BLaER1 (cell line): ENCODE measurements at regions not wholly inside any gene's neighbourhood (a gene's known extent, or its start where the extent isn't known, plus 50 kb on each side); places are given as distances from the start of the nearest gene placed in this dataset.
"Not testable (repeated sequence)": the region's sequence is repeated elsewhere in the genome, so short reads cannot be mapped to it uniquely, and the experiment has no call there.

Experiments
- H3K27ac ChIP-seq: shearing (Covaris generic); formaldehyde crosslinking; 2 replicates; pipeline ENCODE4 v1.8.1; 2022
- H3K27me3 ChIP-seq: shearing (Covaris generic); formaldehyde crosslinking; 2 replicates; pipeline ENCODE4 v1.8.1; 2022
- H3K36me3 ChIP-seq: shearing (Covaris generic); formaldehyde crosslinking; 2 replicates; pipeline ENCODE4 v1.8.1; 2022
- H3K4me1 ChIP-seq: shearing (Covaris generic); formaldehyde crosslinking; 2 replicates; pipeline ENCODE4 v1.8.1; 2022
- H3K4me2 ChIP-seq: shearing (Covaris generic); formaldehyde crosslinking; 2 replicates; pipeline ENCODE4 v1.8.1; 2022
- H3K4me3 ChIP-seq: shearing (Covaris generic); formaldehyde crosslinking; 2 replicates; pipeline ENCODE4 v1.8.1; 2022
- H3K9ac ChIP-seq: shearing (Covaris generic); formaldehyde crosslinking; 2 replicates; pipeline ENCODE4 v1.8.1; 2022
- H3K9me3 ChIP-seq: shearing (Covaris generic); formaldehyde crosslinking; 2 replicates; pipeline ENCODE4 v1.8.1; 2022
- H4K20me1 ChIP-seq: shearing (Covaris generic); formaldehyde crosslinking; 2 replicates; pipeline ENCODE4 v1.8.1; 2022
- Cebpa-rat ChIP-seq: shearing (Covaris generic); IDR thresholded peaks from 2 replicates; pipeline ENCODE4 v1.8.1; 2022

- no peaks in the 10 kb centered on the region for H3K27me3 ChIP-seq
- no peak for TF ChIP-seq Cebpa-rat
- no peak overlapping the region for H3K4me2 ChIP-seq
- no peak overlapping the region for H3K27ac ChIP-seq
- no peaks in the 10 kb centered on the region for H3K4me1 ChIP-seq
- no peaks in the 10 kb centered on the region for H3K9me3 ChIP-seq
- no peaks in the 10 kb centered on the region for H4K20me1 ChIP-seq
- no peak overlapping the region for H3K4me3 ChIP-seq
- no peaks in the 10 kb centered on the region for H3K36me3 ChIP-seq
- no peak overlapping the region for H3K9ac ChIP-seq
These were observed 311.2 kb upstream of the PRR16 start for GRCh38 chr5:120152931-120153330.

- Histone ChIP-seq H3K4me2 (no peak overlapping the region), H3K27me3 (no peaks in the 10 kb centered on the region), H3K4me1 (no peaks in the 10 kb centered on the region), H3K4me3 (no peak overlapping the region), H3K36me3 (no peaks in the 10 kb centered on the region), H3K9ac (no peak overlapping the region), H3K9me3 (no peaks in the 10 kb centered on the region), H4K20me1 (no peaks in the 10 kb centered on the region), H3K27ac (no peak overlapping the region)
- TF ChIP-seq Cebpa-rat = no peak
These were observed 310.5 kb upstream of the PRR16 start for GRCh38 chr5:120153551-120153950.

- Histone ChIP-seq H3K4me3 (no peak overlapping the region), H3K4me1 (no peaks in the 10 kb centered on the region), H3K4me2 (no peak overlapping the region), H3K27me3 (no peaks in the 10 kb centered on the region), H3K9ac (no peak overlapping the region), H3K36me3 (no peaks in the 10 kb centered on the region), H3K27ac (no peak overlapping the region), H3K9me3 (no peaks in the 10 kb centered on the region), H4K20me1 (no peaks in the 10 kb centered on the region)
- TF ChIP-seq Cebpa-rat = no peak
These were observed 308.2 kb upstream of the PRR16 start for GRCh38 chr5:120155873-120156272.

GRCh38 chr5:120158211-120158610 lies 305.9 kb upstream of the PRR16 start:
- TF ChIP-seq Cebpa-rat = no peak
- Histone ChIP-seq H3K4me3 (no peak overlapping the region), H3K27me3 (no peaks in the 10 kb centered on the region), H3K27ac (no peak overlapping the region), H3K9me3 (no peaks in the 10 kb centered on the region), H3K9ac (no peak overlapping the region), H3K36me3 (no peaks in the 10 kb centered on the region), H4K20me1 (no peaks in the 10 kb centered on the region), H3K4me1 (no peaks in the 10 kb centered on the region), H3K4me2 (no peak overlapping the region)

GRCh38 chr5:120159155-120159554 lies 304.9 kb upstream of the PRR16 start:
- Histone ChIP-seq H3K4me1 (no peaks in the 10 kb centered on the region), H3K9ac (no peak overlapping the region), H4K20me1 (no peaks in the 10 kb centered on the region), H3K36me3 (no peaks in the 10 kb centered on the region), H3K4me3 (no peak overlapping the region), H3K4me2 (no peak overlapping the region), H3K9me3 (no peaks in the 10 kb centered on the region), H3K27ac (no peak overlapping the region), H3K27me3 (no peaks in the 10 kb centered on the region)
- no peak for TF ChIP-seq Cebpa-rat

- Histone ChIP-seq H3K4me3 (no peak overlapping the region), H4K20me1 (no peaks in the 10 kb centered on the region), H3K27me3 (no peaks in the 10 kb centered on the region), H3K9me3 (no peaks in the 10 kb centered on the region), H3K27ac (no peak overlapping the region), H3K4me1 (no peaks in the 10 kb centered on the region), H3K4me2 (no peak overlapping the region), H3K36me3 (no peaks in the 10 kb centered on the region), H3K9ac (no peak overlapping the region)
- no peak for TF ChIP-seq Cebpa-rat
These were observed 303.8 kb upstream of the PRR16 start for GRCh38 chr5:120160124-120160895.

GRCh38 chr5:120162321-120162720 lies 301.8 kb upstream of the PRR16 start:
- Histone ChIP-seq H3K4me2 (no peak overlapping the region), H3K9me3 (no peaks in the 10 kb centered on the region), H3K4me1 (peaks cover 7% of the 10 kb centered on the region; the same call in 1 of the 2 replicates), H3K9ac (no peak overlapping the region), H3K27ac (no peak overlapping the region), H3K4me3 (no peak overlapping the region), H3K27me3 (no peaks in the 10 kb centered on the region), H4K20me1 (no peaks in the 10 kb centered on the region), H3K36me3 (no peaks in the 10 kb centered on the region)
- TF ChIP-seq Cebpa-rat = no peak

- H3K27ac ChIP-seq = no peak overlapping the region
- no peak overlapping the region for H3K4me2 ChIP-seq
- no peak overlapping the region for H3K9ac ChIP-seq
- no peak for TF ChIP-seq Cebpa-rat
- no peak overlapping the region for H3K4me3 ChIP-seq
- H3K4me1 ChIP-seq = peaks cover 7% of the 10 kb centered on the region; the same call in 1 of the 2 replicates
- no peaks in the 10 kb centered on the region for H3K9me3 ChIP-seq
- no peaks in the 10 kb centered on the region for H3K27me3 ChIP-seq
- no peaks in the 10 kb centered on the region for H3K36me3 ChIP-seq
- no peaks in the 10 kb centered on the region for H4K20me1 ChIP-seq
These were observed 300.1 kb upstream of the PRR16 start for GRCh38 chr5:120164037-120164436.

GRCh38 chr5:120164986-120165385 lies 299.1 kb upstream of the PRR16 start:
- no peak for TF ChIP-seq Cebpa-rat
- Histone ChIP-seq H3K4me2 (no peak overlapping the region), H3K9ac (no peak overlapping the region), H3K4me3 (no peak overlapping the region), H3K4me1 (peaks cover 7% of the 10 kb centered on the region; the same call in 1 of the 2 replicates), H3K27me3 (no peaks in the 10 kb centered on the region), H3K9me3 (no peaks in the 10 kb centered on the region), H3K36me3 (no peaks in the 10 kb centered on the region), H3K27ac (no peak overlapping the region), H4K20me1 (no peaks in the 10 kb centered on the region)

- Histone ChIP-seq H3K4me1 (no peaks in the 10 kb centered on the region), H3K4me2 (no peak overlapping the region), H4K20me1 (no peaks in the 10 kb centered on the region), H3K4me3 (no peak overlapping the region), H3K36me3 (no peaks in the 10 kb centered on the region), H3K9ac (no peak overlapping the region), H3K27me3 (no peaks in the 10 kb centered on the region), H3K9me3 (no peaks in the 10 kb centered on the region), H3K27ac (no peak overlapping the region)
- TF ChIP-seq Cebpa-rat = no peak
These were observed 291.0 kb upstream of the PRR16 start for GRCh38 chr5:120173125-120173524.

- Histone ChIP-seq H3K27me3 (no peaks in the 10 kb centered on the region), H3K9ac (no peak overlapping the region), H3K4me1 (no peaks in the 10 kb centered on the region)
These were observed 290.0 kb upstream of the PRR16 start for GRCh38 chr5:120174089-120174488.

GRCh38 chr5:120181238-120181637 lies 282.9 kb upstream of the PRR16 start:
- not testable (repeated sequence) for H3K27ac ChIP-seq, H3K4me2 ChIP-seq, H3K4me1 ChIP-seq, H3K9ac ChIP-seq, H3K27me3 ChIP-seq, H4K20me1 ChIP-seq, H3K9me3 ChIP-seq, H3K36me3 ChIP-seq, H3K4me3 ChIP-seq

More at GRCh38 chr5:120174089-120174488, 290.0 kb upstream of the PRR16 start:
- H4K20me1 ChIP-seq = no peaks in the 10 kb centered on the region
- no peak for TF ChIP-seq Cebpa-rat
- no peak overlapping the region for H3K27ac ChIP-seq
- H3K9me3 ChIP-seq = no peaks in the 10 kb centered on the region
- H3K4me3 ChIP-seq = no peak overlapping the region
- no peak overlapping the region for H3K4me2 ChIP-seq
- H3K36me3 ChIP-seq = no peaks in the 10 kb centered on the region

GRCh38 chr5:120194650-120195049 lies 269.4 kb upstream of the PRR16 start:
- H3K9ac ChIP-seq, H3K4me2 ChIP-seq, H3K4me1 ChIP-seq, H3K27me3 ChIP-seq, H3K36me3 ChIP-seq, H4K20me1 ChIP-seq, H3K9me3 ChIP-seq, H3K27ac ChIP-seq, H3K4me3 ChIP-seq: not testable (repeated sequence)
